BE2C (cell line): ENCODE measurements at regions not wholly inside any gene's neighbourhood (a gene's known extent, or its start where the extent isn't known, plus 50 kb on each side); places are given as distances from the start of the nearest gene placed in this dataset.

ENCODE experiments used
- DNase-seq: peaks from one replicate; pipeline ENCODE4 v3.0.0-alpha.2; 2020
- H3K27me3 ChIP-seq: fragments of 250-450 bp; sonication (Bioruptor Pico); 2 replicates; pipeline ENCODE4 v1.5.1; 2020; ENCODE audit warnings: mild to moderate bottlenecking
- H3K36me3 ChIP-seq: fragments of 250-450 bp; sonication (Bioruptor Pico); 2 replicates; pipeline ENCODE4 v1.5.1; 2020; ENCODE audit warnings: mild to moderate bottlenecking
- H3K4me1 ChIP-seq: fragments of 250-450 bp; sonication (Bioruptor Pico); 2 replicates; pipeline ENCODE4 v1.5.1; 2020
- H3K4me3 ChIP-seq: 2 replicates; pipeline ENCODE4 v1.5.1; 2011; ENCODE audit warnings: low read depth, low read length
- H3K9me3 ChIP-seq: fragments of 250-450 bp; sonication (Bioruptor Pico); 2 replicates; pipeline ENCODE4 v1.5.1; 2020
- TF ChIP-seq, protein P1 (sequence below): IDR thresholded peaks from 2 replicates; pipeline ENCODE4 v1.5.1; 2012; ENCODE audit warnings: mild to moderate bottlenecking, low read depth, low read length

DNA sequence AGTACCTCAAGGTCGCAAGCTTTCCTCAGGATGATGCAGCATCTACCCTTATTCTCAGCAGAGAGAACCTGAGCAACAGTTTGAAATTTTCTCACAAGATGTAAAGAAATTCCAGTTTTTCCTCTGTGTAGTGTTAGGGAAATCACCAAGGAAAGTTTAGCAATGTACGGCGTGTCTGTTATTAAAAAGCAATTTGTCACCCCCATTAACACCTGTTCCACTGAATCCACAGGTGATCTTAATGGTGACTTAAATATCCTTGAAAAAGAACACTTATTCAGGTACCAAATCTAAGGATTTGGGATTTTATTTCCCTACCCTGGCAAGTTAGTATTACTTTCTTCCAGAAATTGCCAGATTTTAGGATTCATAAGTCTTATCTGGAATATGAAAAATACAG, 77.9 kb upstream of the ATP10B start:
- TF ChIP-seq, protein P1, sequence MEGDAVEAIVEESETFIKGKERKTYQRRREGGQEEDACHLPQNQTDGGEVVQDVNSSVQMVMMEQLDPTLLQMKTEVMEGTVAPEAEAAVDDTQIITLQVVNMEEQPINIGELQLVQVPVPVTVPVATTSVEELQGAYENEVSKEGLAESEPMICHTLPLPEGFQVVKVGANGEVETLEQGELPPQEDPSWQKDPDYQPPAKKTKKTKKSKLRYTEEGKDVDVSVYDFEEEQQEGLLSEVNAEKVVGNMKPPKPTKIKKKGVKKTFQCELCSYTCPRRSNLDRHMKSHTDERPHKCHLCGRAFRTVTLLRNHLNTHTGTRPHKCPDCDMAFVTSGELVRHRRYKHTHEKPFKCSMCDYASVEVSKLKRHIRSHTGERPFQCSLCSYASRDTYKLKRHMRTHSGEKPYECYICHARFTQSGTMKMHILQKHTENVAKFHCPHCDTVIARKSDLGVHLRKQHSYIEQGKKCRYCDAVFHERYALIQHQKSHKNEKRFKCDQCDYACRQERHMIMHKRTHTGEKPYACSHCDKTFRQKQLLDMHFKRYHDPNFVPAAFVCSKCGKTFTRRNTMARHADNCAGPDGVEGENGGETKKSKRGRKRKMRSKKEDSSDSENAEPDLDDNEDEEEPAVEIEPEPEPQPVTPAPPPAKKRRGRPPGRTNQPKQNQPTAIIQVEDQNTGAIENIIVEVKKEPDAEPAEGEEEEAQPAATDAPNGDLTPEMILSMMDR: no peak
- no peak for DNase-seq
- Histone ChIP-seq H3K27me3 (no peaks in the 10 kb centered on the region), H3K36me3 (no peaks in the 10 kb centered on the region), H3K9me3 (no peaks in the 10 kb centered on the region), H3K4me1 (no peaks in the 10 kb centered on the region), H3K4me3 (no peak overlapping the region)

DNA sequence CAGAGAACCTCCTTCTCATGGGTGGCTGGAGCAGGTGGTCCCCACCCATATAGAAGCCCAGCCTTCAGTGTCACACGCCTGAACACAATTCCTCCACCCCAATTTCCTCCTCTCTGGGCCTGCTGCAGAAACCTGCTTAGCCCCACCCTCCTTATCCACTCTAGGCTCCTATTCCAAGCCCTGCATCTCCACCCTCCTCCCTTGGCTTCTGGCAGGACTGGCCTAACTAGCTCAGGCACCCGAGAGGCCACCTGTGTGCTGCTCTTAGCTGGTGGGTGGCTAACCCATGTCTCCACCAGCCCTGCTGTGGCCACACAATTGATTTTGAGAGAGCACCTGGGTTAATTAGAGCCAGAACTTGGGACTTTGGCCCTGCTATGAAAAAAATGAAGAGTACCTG, 77.3 kb upstream of the ATP10B start:
- H3K4me3 ChIP-seq: no peak overlapping the region
- no peak for DNase-seq
- H3K36me3 ChIP-seq: no peaks in the 10 kb centered on the region
- TF ChIP-seq, protein P1: no peak
- no peaks in the 10 kb centered on the region for H3K4me1 ChIP-seq
- H3K9me3 ChIP-seq: no peaks in the 10 kb centered on the region
- no peaks in the 10 kb centered on the region for H3K27me3 ChIP-seq

DNA sequence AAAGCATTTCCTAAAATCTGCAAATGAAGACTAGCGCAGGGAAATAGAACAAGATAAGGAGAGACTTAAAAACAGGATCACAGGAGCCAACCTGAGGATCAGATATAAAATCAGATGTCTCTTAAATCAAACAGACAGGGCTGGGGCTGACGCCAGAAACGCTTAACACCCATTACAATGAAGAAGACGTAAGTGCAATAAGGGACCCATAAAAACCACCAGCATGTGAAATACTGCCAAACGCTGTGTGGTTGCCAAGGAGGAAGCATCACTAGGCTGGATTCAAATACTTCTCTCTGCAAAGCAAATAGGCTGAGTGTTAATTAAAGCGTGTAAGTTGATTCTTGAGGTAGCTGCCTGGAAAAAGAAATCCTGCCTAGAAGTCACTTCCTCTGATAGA, 74.4 kb upstream of the ATP10B start:
- TF ChIP-seq, protein P1: no peak
- no peak for DNase-seq
- H3K4me3 ChIP-seq: no peak overlapping the region
- H3K4me1 ChIP-seq: no peaks in the 10 kb centered on the region
- H3K36me3 ChIP-seq: no peaks in the 10 kb centered on the region
- no peaks in the 10 kb centered on the region for H3K9me3 ChIP-seq
- no peaks in the 10 kb centered on the region for H3K27me3 ChIP-seq

GRCh38 chr5:160925281-160925680, 73.3 kb upstream of the ATP10B start:
- DNase-seq: no peak
- no peaks in the 10 kb centered on the region for H3K27me3 ChIP-seq
- no peaks in the 10 kb centered on the region for H3K36me3 ChIP-seq
- TF ChIP-seq, protein P1: no peak
- H3K9me3 ChIP-seq: no peaks in the 10 kb centered on the region
- H3K4me1 ChIP-seq: no peaks in the 10 kb centered on the region
- no peak overlapping the region for H3K4me3 ChIP-seq

DNA sequence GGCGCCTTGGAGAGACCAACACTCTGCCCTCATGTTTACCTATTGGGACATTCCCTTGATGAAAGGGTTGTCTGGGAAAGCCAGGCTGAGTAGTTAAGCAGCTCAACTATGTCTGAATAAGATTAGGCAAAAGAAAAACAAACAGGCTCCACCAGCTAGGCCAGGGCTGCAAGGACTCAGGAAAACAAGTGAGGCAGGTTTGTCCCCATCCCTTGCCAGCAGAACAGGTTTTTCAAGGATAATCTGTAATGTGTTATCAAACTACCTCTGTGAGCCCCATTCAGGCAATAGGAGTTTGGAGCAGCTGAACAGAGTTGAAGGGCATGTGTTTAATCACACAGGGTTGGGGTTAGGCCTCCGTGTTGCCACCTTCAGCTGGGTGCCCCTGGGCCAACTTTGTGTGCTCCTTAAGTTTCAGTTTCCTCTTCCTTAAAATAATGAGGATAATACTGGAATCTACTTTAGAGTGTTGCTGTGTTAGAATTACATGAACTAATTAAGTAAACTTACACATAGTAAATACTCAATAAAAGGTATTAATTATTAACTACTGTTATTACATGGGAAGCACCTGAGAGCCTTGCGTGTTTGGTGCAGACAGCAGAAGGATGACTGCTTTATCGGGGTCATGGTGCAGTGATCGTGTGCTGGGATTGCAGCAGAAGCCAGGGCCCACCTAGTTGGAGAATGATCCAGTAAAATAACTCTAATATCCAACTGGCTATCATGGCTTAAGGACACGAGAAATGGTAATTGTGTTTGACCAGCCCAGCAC, 72.1 kb upstream of the ATP10B start:
- Histone ChIP-seq H3K36me3 (no peaks in the 10 kb centered on the region), H3K9me3 (no peaks in the 10 kb centered on the region), H3K4me3 (no peak overlapping the region), H3K4me1 (no peaks in the 10 kb centered on the region), H3K27me3 (no peaks in the 10 kb centered on the region)
- DNase-seq: no peak
- TF ChIP-seq, protein P1: no peak

DNA sequence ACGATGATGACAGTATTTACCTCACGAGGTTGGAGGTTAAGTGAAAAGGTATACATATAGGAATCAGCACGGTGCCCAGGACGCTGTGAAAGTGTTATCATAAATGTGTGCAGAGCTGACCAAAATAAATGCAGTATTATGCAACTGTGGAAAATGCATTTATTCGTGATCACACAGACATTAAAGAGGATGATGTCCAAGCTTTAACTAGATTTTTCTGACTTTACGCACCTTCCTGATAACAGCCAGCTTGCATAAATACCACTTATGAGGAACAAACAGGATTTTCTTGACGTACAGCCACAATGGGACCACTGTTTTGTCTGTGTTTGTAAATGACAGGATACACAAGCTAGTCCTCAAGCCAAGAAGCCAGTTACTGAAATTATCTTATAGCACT, 71.4 kb upstream of the ATP10B start:
- Histone ChIP-seq H3K4me3 (no peak overlapping the region), H3K36me3 (no peaks in the 10 kb centered on the region), H3K4me1 (no peaks in the 10 kb centered on the region), H3K9me3 (no peaks in the 10 kb centered on the region), H3K27me3 (no peaks in the 10 kb centered on the region)
- no peak for DNase-seq
- TF ChIP-seq, protein P1: no peak
